Body of pancreas (tissue), 4 donors: ENCODE measurements at regions not wholly inside any gene's neighbourhood (a gene's known extent, or its start where the extent isn't known, plus 50 kb on each side); places are given as distances from the start of the nearest gene placed in this dataset.

Source experiments
- CTCF ChIP-seq, 7 experiments: fragments of 450-650 bp in 4 of 7; fragments of 200-600 bp in 3 of 7; sonication (generic) in 3 of 7; IDR thresholded peaks; one replicate each; pipeline ENCODE4 v1.5.1; 2016 to 2019; ENCODE audit warnings: antibody characterized with exemption in 7 of 7
- POLR2A ChIP-seq, 3 donors: fragments of 450-650 bp; IDR thresholded peaks; one replicate each; pipeline ENCODE4 v1.6.1; 2016; ENCODE audit warnings: antibody characterized with exemption in 3 of 3, mild to moderate bottlenecking in 2 of 3

- no peak for TF ChIP-seq CTCF (IDR thresholded peaks at IDR 0.05)
- TF ChIP-seq POLR2A (IDR thresholded peaks at IDR 0.05): no peak
Measured at GRCh38 chr21:34195335-34195734, 122.0 kb downstream of the MRPS6 start.
